ENCODE measurements at regions not wholly inside any gene's neighbourhood (a gene's known extent, or its start where the extent isn't known, plus 50 kb on each side); places are given as distances from the start of the nearest gene placed in this dataset.

GRCh38 chr9:86485359-86485758 is 131.1 kb upstream of the TUT7 start:
- H2AFZ ChIP-seq (ENCODE audit: low read length), result no peak overlapping the region
- intact Hi-C loops (cut with micrococcal nuclease; ENCODE audit: unreplicated experiment) (loop anchor here (5.0 kb wide), 1 partner anchor 73 kb away; no protein-coding TSS in a partner anchor), in situ Hi-C loops (cut with HindIII; ENCODE audit: extremely low pct_ligation_motif_present, low pct_unique_long_range_greater_than_20kb) (loop anchor here (5.0 kb wide), 1 partner anchor 842 kb away; no protein-coding TSS in a partner anchor)
- H3K4me1 ChIP-seq (ENCODE audit: insufficient read depth, low read length), result no peaks in the 10 kb centered on the region
- ATAC-seq, result no peak
- no peaks in the 10 kb centered on the region; a peak in 2 of 5 replicates for H3K27me3 ChIP-seq (ENCODE audit: control insufficient read depth in 1 of 2, insufficient read depth in 2 of 2, low read length in 2 of 2)
- no peak for DNase-seq (ENCODE audit: low spot score)
- 3% methylated on average over 5 of the region's 5 CpGs for WGBS (ENCODE audit: low lambda C conversion rate)
- H3K36me3 ChIP-seq (replicated peaks in 1 of 2; ENCODE audit: control insufficient read depth in 1 of 2, insufficient read depth in 2 of 2, low read length in 2 of 2), result no peaks in the 10 kb centered on the region
- no peaks in the 10 kb centered on the region for H3K79me2 ChIP-seq (ENCODE audit: insufficient read depth, low read length)
- no peak overlapping the region for H3K9ac ChIP-seq (ENCODE audit: insufficient read depth, low read depth, low read length)
- POLR2A ChIA-PET, result no interaction called here
- no peak overlapping the region for H3K4me2 ChIP-seq (ENCODE audit: low read depth, low read length)
- BruUV-seq (replicated peaks), result no TSS peak
- no peaks in the 10 kb centered on the region for H4K20me1 ChIP-seq (ENCODE audit: insufficient read depth, low read length)
- FAIRE-seq, result no peak
- H3K9me3 ChIP-seq (ENCODE audit: low read length), result peaks cover 4% of the 10 kb centered on the region; the same call in 1 of the 2 replicates
- TF ChIP-seq, protein P1, sequence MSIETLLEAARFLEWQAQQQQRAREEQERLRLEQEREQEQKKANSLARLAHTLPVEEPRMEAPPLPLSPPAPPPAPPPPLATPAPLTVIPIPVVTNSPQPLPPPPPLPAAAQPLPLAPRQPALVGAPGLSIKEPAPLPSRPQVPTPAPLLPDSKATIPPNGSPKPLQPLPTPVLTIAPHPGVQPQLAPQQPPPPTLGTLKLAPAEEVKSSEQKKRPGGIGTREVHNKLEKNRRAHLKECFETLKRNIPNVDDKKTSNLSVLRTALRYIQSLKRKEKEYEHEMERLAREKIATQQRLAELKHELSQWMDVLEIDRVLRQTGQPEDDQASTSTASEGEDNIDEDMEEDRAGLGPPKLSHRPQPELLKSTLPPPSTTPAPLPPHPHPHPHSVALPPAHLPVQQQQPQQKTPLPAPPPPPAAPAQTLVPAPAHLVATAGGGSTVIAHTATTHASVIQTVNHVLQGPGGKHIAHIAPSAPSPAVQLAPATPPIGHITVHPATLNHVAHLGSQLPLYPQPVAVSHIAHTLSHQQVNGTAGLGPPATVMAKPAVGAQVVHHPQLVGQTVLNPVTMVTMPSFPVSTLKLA (IDR thresholded peaks at IDR 0.05), result peak; percentile 80
- no peak for TF ChIP-seq ZNF343 (CRISPR knock-in tag; IDR thresholded peaks at IDR 0.05)
- CTCF ChIA-PET (ENCODE audit: low intra/inter-chr PET ratio, low total read pairs), result interaction anchor here (2.8 kb wide), 1 partner anchor 839 kb away, joined by 15 read pairs; no protein-coding TSS in a partner anchor
- H3K4me3 ChIP-seq (replicated peaks in 1 of 3; ENCODE audit: insufficient read depth in 1 of 3, low read depth in 2 of 3, low read length in 3 of 3), result no peak overlapping the region
- H3K27ac ChIP-seq (ENCODE audit: extremely low read length, insufficient read depth, low read length), result no peak overlapping the region

GRCh38 chr9:86483496-86483895 is 129.3 kb upstream of the TUT7 start:
- Histone ChIP-seq H3K4me3 (replicated peaks in 1 of 3; ENCODE audit: insufficient read depth in 1 of 3, low read depth in 2 of 3, low read length in 3 of 3) (no peak overlapping the region), H3K4me2 (ENCODE audit: low read depth, low read length) (no peak overlapping the region), H3K27ac (ENCODE audit: extremely low read length, insufficient read depth, low read length) (no peak overlapping the region), H3K27me3 (ENCODE audit: control insufficient read depth in 1 of 2, insufficient read depth in 2 of 2, low read length in 2 of 2) (no peaks in the 10 kb centered on the region; a peak in 2 of 5 replicates), H3K4me1 (ENCODE audit: insufficient read depth, low read length) (no peaks in the 10 kb centered on the region), H3K79me2 (ENCODE audit: insufficient read depth, low read length) (no peaks in the 10 kb centered on the region), H3K9me3 (ENCODE audit: low read length) (peaks cover 4% of the 10 kb centered on the region; the same call in 1 of the 2 replicates), H3K9ac (ENCODE audit: insufficient read depth, low read depth, low read length) (no peak overlapping the region), H2AFZ (ENCODE audit: low read length) (no peak overlapping the region), H4K20me1 (ENCODE audit: insufficient read depth, low read length) (no peaks in the 10 kb centered on the region), H3K36me3 (replicated peaks in 1 of 2; ENCODE audit: control insufficient read depth in 1 of 2, insufficient read depth in 2 of 2, low read length in 2 of 2) (no peaks in the 10 kb centered on the region)
- no peak for ATAC-seq
- CTCF ChIA-PET (ENCODE audit: low intra/inter-chr PET ratio, low total read pairs), result no interaction called here
- BruUV-seq (replicated peaks), result no TSS peak
- no peak for DNase-seq (ENCODE audit: low spot score)
- intact Hi-C loops (cut with micrococcal nuclease; ENCODE audit: unreplicated experiment), result no loop called here
- TF ChIP-seq NFIC (IDR thresholded peaks at IDR 0.05; ENCODE audit: low read length) (no peak), RAD51 (IDR thresholded peaks at IDR 0.05; ENCODE audit: borderline replicate concordance) (no peak), ZBTB1 (CRISPR knock-in tag; IDR thresholded peaks at IDR 0.05; ENCODE audit: borderline replicate concordance) (no peak), BHLHE40 (IDR thresholded peaks at IDR 0.05; ENCODE audit: low read length) (no peak), SAP130 (CRISPR knock-in tag; IDR thresholded peaks at IDR 0.05; ENCODE audit: low read depth) (no peak), ZXDC (CRISPR knock-in tag; IDR thresholded peaks at IDR 0.05) (no peak), ZFYVE20 (CRISPR knock-in tag; IDR thresholded peaks at IDR 0.05; ENCODE audit: borderline replicate concordance, low read depth) (no peak), ZNF496 (CRISPR knock-in tag; IDR thresholded peaks at IDR 0.05; ENCODE audit: insufficient replicate concordance) (no peak), ARHGAP35 (CRISPR knock-in tag; IDR thresholded peaks at IDR 0.05; ENCODE audit: borderline replicate concordance) (no peak)
- TF ChIP-seq, protein P2, sequence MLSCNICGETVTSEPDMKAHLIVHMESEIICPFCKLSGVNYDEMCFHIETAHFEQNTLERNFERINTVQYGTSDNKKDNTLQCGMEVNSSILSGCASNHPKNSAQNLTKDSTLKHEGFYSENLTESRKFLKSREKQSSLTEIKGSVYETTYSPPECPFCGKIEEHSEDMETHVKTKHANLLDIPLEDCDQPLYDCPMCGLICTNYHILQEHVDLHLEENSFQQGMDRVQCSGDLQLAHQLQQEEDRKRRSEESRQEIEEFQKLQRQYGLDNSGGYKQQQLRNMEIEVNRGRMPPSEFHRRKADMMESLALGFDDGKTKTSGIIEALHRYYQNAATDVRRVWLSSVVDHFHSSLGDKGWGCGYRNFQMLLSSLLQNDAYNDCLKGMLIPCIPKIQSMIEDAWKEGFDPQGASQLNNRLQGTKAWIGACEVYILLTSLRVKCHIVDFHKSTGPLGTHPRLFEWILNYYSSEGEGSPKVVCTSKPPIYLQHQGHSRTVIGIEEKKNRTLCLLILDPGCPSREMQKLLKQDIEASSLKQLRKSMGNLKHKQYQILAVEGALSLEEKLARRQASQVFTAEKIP (CRISPR knock-in tag; IDR thresholded peaks at IDR 0.05; ENCODE audit: borderline replicate concordance), result no peak
- POLR2A ChIA-PET, result no interaction called here
- in situ Hi-C loops (cut with HindIII; ENCODE audit: extremely low pct_ligation_motif_present, low pct_unique_long_range_greater_than_20kb), result no loop called here
- no peak for FAIRE-seq

Measured in HepG2 (cell line).